Breast epithelium (tissue), 4 donors: ENCODE measurements at regions not wholly inside any gene's neighbourhood (a gene's known extent, or its start where the extent isn't known, plus 50 kb on each side); places are given as distances from the start of the nearest gene placed in this dataset.

Experiments
- DNase-seq, 2 donors: peaks; one replicate each; pipeline ENCODE4 v3.0.0-alpha.2; 2019; ENCODE audit warnings: low spot score in 2 of 2
- H3K27ac ChIP-seq, 2 donors: fragments of 200-600 bp; sonication (generic) in 1 of 2; one replicate each; pipeline ENCODE4 v1.5.1; 2016 to 2019; ENCODE audit warnings: mild to moderate bottlenecking in 1 of 2
- H3K27me3 ChIP-seq, 2 donors: fragments of 200-600 bp; sonication (generic) in 1 of 2; one replicate each; pipeline versions ENCODE4 v1.5.1 to v1.6.0; 2017 to 2019; ENCODE audit warnings: control low read depth in 1 of 2, mild to moderate bottlenecking in 1 of 2
- H3K36me3 ChIP-seq: fragments of 200-600 bp; one replicate; pipeline ENCODE4 v1.5.1; 2019
- H3K4me1 ChIP-seq, 2 donors: fragments of 200-600 bp; sonication (generic); one replicate each; pipeline ENCODE4 v1.5.1; 2016 to 2019; ENCODE audit warnings: control low read depth in 1 of 2
- H3K4me3 ChIP-seq, 3 donors: fragments of 200-600 bp; sonication (generic); 1 replicate in 2 of 3; 2 replicates in 1 of 3; pipeline ENCODE4 v1.5.1; 2016 to 2019; ENCODE audit warnings: mild to moderate bottlenecking in 3 of 3, moderate library complexity in 2 of 3
- H3K9me3 ChIP-seq, 2 donors: fragments of 200-600 bp; sonication (generic) in 1 of 2; one replicate each; pipeline ENCODE4 v1.5.1; 2016 to 2019; ENCODE audit warnings: control low read depth in 1 of 2
- CTCF ChIP-seq, 3 donors: fragments of 450-650 bp; IDR thresholded peaks; one replicate each; pipeline ENCODE4 v1.5.1; 2016 to 2017; ENCODE audit warnings: antibody characterized with exemption in 3 of 3, mild to moderate bottlenecking in 3 of 3, moderate library complexity in 3 of 3
- POLR2A ChIP-seq: fragments of 450-650 bp; IDR thresholded peaks from one replicate; pipeline ENCODE4 v1.6.1; 2016; ENCODE audit warnings: antibody characterized with exemption, mild to moderate bottlenecking, moderate library complexity
- POLR2AphosphoS5 ChIP-seq, 3 donors: sonication (generic); formaldehyde crosslinking; IDR thresholded peaks; one replicate each; pipeline ENCODE4 v1.6.1; 2017; ENCODE audit warnings: antibody characterized with exemption in 3 of 3
- intact Hi-C: fragments of 100-400 bp; cut with DNase I; formaldehyde crosslinking; loops from one replicate; pipeline ENCODE4 v1.15.1; 2023; ENCODE audit warnings: low total_unique reads

- peaks cover 0 to 6% of the 10 kb centered on the region in 2 donors for H3K9me3 ChIP-seq
- no peak overlapping the region for H3K27ac ChIP-seq
- no peaks in the 10 kb centered on the region for H3K36me3 ChIP-seq
- H3K4me3 ChIP-seq, result no peak overlapping the region
- DNase-seq, result no peak
- H3K4me1 ChIP-seq, result no peaks in the 10 kb centered on the region
- intact Hi-C loops, result no loop called here
- no peaks in the 10 kb centered on the region for H3K27me3 ChIP-seq
- TF ChIP-seq POLR2AphosphoS5 (IDR thresholded peaks at IDR 0.05) (no peak), POLR2A (no peak), CTCF (IDR thresholded peaks at IDR 0.05) (no peak)
These were observed 299.7 kb upstream of the RGS6 start for GRCh38 chr14:71632440-71632946.

- Histone ChIP-seq H3K36me3 (no peaks in the 10 kb centered on the region), H3K27ac (no peak overlapping the region), H3K4me1 (no peaks in the 10 kb centered on the region), H3K9me3 (peaks cover 0 to 6% of the 10 kb centered on the region in 2 donors), H3K27me3 (no peaks in the 10 kb centered on the region), H3K4me3 (no peak overlapping the region)
- DNase-seq, result no peak
- intact Hi-C loops, result no loop called here
- TF ChIP-seq POLR2A, result no peak
- TF ChIP-seq POLR2AphosphoS5 (IDR thresholded peaks at IDR 0.05), result no peak
- TF ChIP-seq CTCF (IDR thresholded peaks at IDR 0.05), result no peak
These were observed 296.2 kb upstream of the RGS6 start for GRCh38 chr14:71636076-71636475.

- DNase-seq, result no peak
- no peaks in the 10 kb centered on the region for H3K27me3 ChIP-seq
- intact Hi-C loops, result no loop called here
- peaks cover 3 to 6% of the 10 kb centered on the region in 2 donors for H3K9me3 ChIP-seq
- no peak overlapping the region for H3K27ac ChIP-seq
- no peak for TF ChIP-seq POLR2A
- TF ChIP-seq POLR2AphosphoS5 (IDR thresholded peaks at IDR 0.05), result no peak
- no peak for TF ChIP-seq CTCF (IDR thresholded peaks at IDR 0.05)
- H3K36me3 ChIP-seq, result no peaks in the 10 kb centered on the region
- H3K4me3 ChIP-seq, result no peak overlapping the region
- H3K4me1 ChIP-seq, result no peaks in the 10 kb centered on the region
These were observed 295.3 kb upstream of the RGS6 start for GRCh38 chr14:71636820-71637471.

GRCh38 chr14:71638523-71639196, 293.6 kb upstream of the RGS6 start:
- intact Hi-C loops, result no loop called here
- Histone ChIP-seq H3K27me3 (no peaks in the 10 kb centered on the region), H3K4me1 (no peaks in the 10 kb centered on the region), H3K9me3 (peaks cover 6 to 15% of the 10 kb centered on the region in 2 donors), H3K4me3 (no peak overlapping the region), H3K27ac (no peak overlapping the region), H3K36me3 (no peaks in the 10 kb centered on the region)
- no peak for DNase-seq
- TF ChIP-seq POLR2AphosphoS5 (IDR thresholded peaks at IDR 0.05), result no peak
- no peak for TF ChIP-seq CTCF (IDR thresholded peaks at IDR 0.05)
- no peak for TF ChIP-seq POLR2A

GRCh38 chr14:71642715-71643114, 289.5 kb upstream of the RGS6 start:
- TF ChIP-seq POLR2AphosphoS5 (IDR thresholded peaks at IDR 0.05), result no peak
- no peak for TF ChIP-seq POLR2A
- no peak for TF ChIP-seq CTCF (IDR thresholded peaks at IDR 0.05)
- no peak for DNase-seq
- Histone ChIP-seq H3K4me1 (no peaks in the 10 kb centered on the region), H3K27ac (no peak overlapping the region), H3K27me3 (no peaks in the 10 kb centered on the region), H3K36me3 (no peaks in the 10 kb centered on the region), H3K9me3 (peaks cover 0 to 15% of the 10 kb centered on the region in 2 donors), H3K4me3 (no peak overlapping the region)
- intact Hi-C loops, result no loop called here
